Pancreas (tissue), 10 donors: ENCODE measurements at regions not wholly inside any gene's neighbourhood (a gene's known extent, or its start where the extent isn't known, plus 50 kb on each side); places are given as distances from the start of the nearest gene placed in this dataset.
"Not testable (repeated sequence)": the region's sequence is repeated elsewhere in the genome, so short reads cannot be mapped to it uniquely, and the experiment has no call there.

Experiments used
- ATAC-seq, 4 donors: fragments of 200-7000 bp; cut with Tn5 transposase; one replicate each; pipeline versions ENCODE4 v1.8.0 to v1.9.1; 2020; ENCODE audit warnings: mild to moderate bottlenecking in 4 of 4, moderate library complexity in 4 of 4
- DNase-seq, 6 donors: peaks; one replicate each; pipeline ENCODE4 v3.0.0-alpha.2; 2020
- FAIRE-seq: peaks from 2 replicates; lab custom pipeline; 2012; peaks lifted over from hg19 to GRCh38; lab: Jason Lieb, UNC
- H3K27ac ChIP-seq, 4 donors: fragments of 200-600 bp; sonication (generic); 1 replicate in 3 of 4; 2 replicates in 1 of 4; pipeline versions ENCODE4 v1.5.0 to v1.8.0; 2020
- H3K27me3 ChIP-seq, 4 donors: fragments of 200-600 bp; one replicate each; pipeline ENCODE4 v1.8.0; 2021
- H3K36me3 ChIP-seq, 3 donors: fragments of 200-600 bp; sonication (generic) in 1 of 3; one replicate each; pipeline versions ENCODE4 v1.5.0 to v1.8.0; 2020 to 2021
- H3K4me1 ChIP-seq, 3 donors: fragments of 200-600 bp; one replicate each; pipeline ENCODE4 v1.8.0; 2021
- H3K4me3 ChIP-seq, 4 donors: fragments of 200-600 bp; sonication (generic) in 2 of 4; one replicate each; pipeline versions ENCODE4 v1.5.0 to v1.8.0; 2020 to 2021
- H3K9me3 ChIP-seq, 4 donors: fragments of 200-600 bp; one replicate each; pipeline ENCODE4 v1.8.0; 2021
- CTCF ChIP-seq, 4 donors: fragments of 200-600 bp; sonication (generic) in 3 of 4; IDR thresholded peaks; one replicate each; pipeline versions ENCODE4 v1.5.0 to v1.8.0; 2021; ENCODE audit warnings: antibody characterized with exemption in 4 of 4
- WGBS, 2 donors: extraction: QIAGEN DNeasy Blood & Tissue Kit; methylation state at CpG; one replicate each; pipeline ENCODE4 v1.1.7; 2013; 5-methylcytosine and 5-hydroxymethylcytosine counted together
- intact Hi-C, 3 donors: fragments of 100-400 bp; cut with DNase I; formaldehyde crosslinking; loops; one replicate each; pipeline versions ENCODE4 v1.11.1 to v1.14.2; 2022
- donor health status: healthy with polysubstance abuse.
- donor health status: DM: no; HTN: no; CAD: no; lungs with moderate emphysema.
- donor health status: DM: no; HTN: no; CAD: no.
- donor health status: control.
- donor health status: control.
- donor health status: Bipolar disorder and iron deficiency.
- donor health status: DM: yes; HTN: yes; CAD: no.
- donor health status: DM: no; HTN: no; CAD: no.
- donor health status: DM: no; HTN: no; CAD: no.
- donor health status: DM: yes; HTN: yes; CAD: no.

- Histone ChIP-seq H3K4me3 (no peak overlapping the region), H3K36me3 (no peaks in the 10 kb centered on the region), H3K4me1 (no peaks in the 10 kb centered on the region), H3K27ac (no peak overlapping the region), H3K27me3 (no peaks in the 10 kb centered on the region), H3K9me3 (no peaks in the 10 kb centered on the region)
- FAIRE-seq, result no peak
- intact Hi-C loops, result no loop called here
- peak in 2 of 6 donors; percentile 36 to 41 for DNase-seq
- no peak for TF ChIP-seq CTCF (IDR thresholded peaks at IDR 0.05)
- ATAC-seq, result no peak
- 81 to 83% methylated on average over 13 of the region's 13 CpGs for WGBS, 2 donors
These were observed 133.4 kb downstream of the RTP5 start for GRCh38 chr2:242002944-242003343.

GRCh38 chr2:242004223-242004901, 134.8 kb downstream of the RTP5 start:
- no peaks in the 10 kb centered on the region for H3K9me3 ChIP-seq
- no peak overlapping the region for H3K4me3 ChIP-seq
- H3K4me1 ChIP-seq, result no peaks in the 10 kb centered on the region
- no peak for TF ChIP-seq CTCF (IDR thresholded peaks at IDR 0.05)
- H3K27ac ChIP-seq, result no peak overlapping the region
- ATAC-seq (no peak), DNase-seq (peak in 3 of 6 donors; percentile 1 to 32 (median 32)), FAIRE-seq (no peak)
- no peaks in the 10 kb centered on the region for H3K36me3 ChIP-seq
- H3K27me3 ChIP-seq, result no peaks in the 10 kb centered on the region
- 67 to 78% methylated on average over 21 to 24 of the region's 30 CpGs for WGBS, 2 donors
- intact Hi-C loops, result no loop called here

GRCh38 chr2:242004902-242005230, 135.3 kb downstream of the RTP5 start:
- TF ChIP-seq CTCF (IDR thresholded peaks at IDR 0.05), result no peak
- no peaks in the 10 kb centered on the region for H3K4me1 ChIP-seq
- WGBS, 2 donors, result 59 to 64% methylated on average over 7 of the region's 7 CpGs
- ATAC-seq (no peak), FAIRE-seq (no peak), DNase-seq (peak in 2 of 6 donors; percentile 15 to 30)
- H3K36me3 ChIP-seq, result no peaks in the 10 kb centered on the region
- H3K9me3 ChIP-seq, result no peaks in the 10 kb centered on the region
- H3K27ac ChIP-seq, result no peak overlapping the region
- intact Hi-C loops, result no loop called here
- H3K4me3 ChIP-seq, result no peak overlapping the region
- no peaks in the 10 kb centered on the region for H3K27me3 ChIP-seq

- intact Hi-C loops, H3K9me3 ChIP-seq, H3K4me1 ChIP-seq, H3K27me3 ChIP-seq, H3K4me3 ChIP-seq, ATAC-seq, H3K27ac ChIP-seq, H3K36me3 ChIP-seq, FAIRE-seq: not testable (repeated sequence)
- 74 to 75% methylated on average over 19 to 20 of the region's 25 CpGs for WGBS, 2 donors
- DNase-seq, result peak in 3 of 6 donors; percentile 3 to 20 (median 16)
These were observed 136.6 kb downstream of the RTP5 start for GRCh38 chr2:242006091-242006634.

- H3K4me1 ChIP-seq, intact Hi-C loops, H3K27me3 ChIP-seq, DNase-seq, ATAC-seq, H3K36me3 ChIP-seq, FAIRE-seq, H3K4me3 ChIP-seq, H3K27ac ChIP-seq, H3K9me3 ChIP-seq: not testable (repeated sequence)
- WGBS, 2 donors, result 64 to 67% methylated on average over 6 to 13 of the region's 24 CpGs
These were observed 139.4 kb downstream of the RTP5 start for GRCh38 chr2:242008908-242009307.

GRCh38 chr2:242009846-242010245, 140.3 kb downstream of the RTP5 start:
- H3K27me3 ChIP-seq, H3K4me1 ChIP-seq, H3K36me3 ChIP-seq, H3K9me3 ChIP-seq, H3K4me3 ChIP-seq, FAIRE-seq, H3K27ac ChIP-seq, DNase-seq, intact Hi-C loops, ATAC-seq: not testable (repeated sequence)
- 76 to 78% methylated on average over 11 to 21 of the region's 24 CpGs for WGBS, 2 donors

GRCh38 chr2:242010252-242011166, 141.0 kb downstream of the RTP5 start:
- H3K36me3 ChIP-seq, intact Hi-C loops, H3K4me1 ChIP-seq, H3K4me3 ChIP-seq, H3K27ac ChIP-seq, H3K9me3 ChIP-seq, DNase-seq, FAIRE-seq, H3K27me3 ChIP-seq: not testable (repeated sequence)
- WGBS, 2 donors, result 66 to 69% methylated on average over 19 to 27 of the region's 29 CpGs
- peak in 2 of 4 donors; percentile 21 to 43 for ATAC-seq
